PC-9 (cell line): ENCODE measurements at regions not wholly inside any gene's neighbourhood (a gene's known extent, or its start where the extent isn't known, plus 50 kb on each side); places are given as distances from the start of the nearest gene placed in this dataset.

Source experiments
- BruUV-seq: library from RNA; stranded (reverse); fragments of 400-500 nt; replicated peaks from 2 replicates; lab custom pipeline; 2021; lab: Mats Ljungman, UMichigan
- CTCF ChIA-PET: fragments of 300-600 bp; sonication (Branson Sonifier 250); formaldehyde crosslinking; loops from one replicate; lab custom pipeline; 2022; ENCODE audit warnings: antibody characterized with exemption; lab: Charles Lee
- POLR2A ChIA-PET: fragments of 300-600 bp; sonication (Branson Sonifier 250); formaldehyde crosslinking; loops from one replicate; lab custom pipeline; 2022; ENCODE audit warnings: antibody characterized with exemption; ENCODE audit not compliant: unreplicated experiment; lab: Charles Lee
- DNase-seq, 2 experiments: peaks; one replicate each; pipeline versions ENCODE4 v3.0.0 to v3.0.0-alpha.2; 2015 to 2022; ENCODE audit warnings: mixed read lengths in 1 of 2
- H2AFZ ChIP-seq: fragments of 200-600 bp; sonication (generic); 2 replicates; pipeline ENCODE4 v1.8.1; 2017; ENCODE audit warnings: antibody characterized with exemption
- H3F3A ChIP-seq: fragments of 200-600 bp; sonication (generic); 2 replicates; pipeline ENCODE4 v1.8.1; 2017; ENCODE audit warnings: antibody characterized with exemption, mild to moderate bottlenecking, low read depth; ENCODE audit not compliant: insufficient read depth
- H3K27ac ChIP-seq: fragments of 200-600 bp; sonication (generic); 2 replicates; pipeline ENCODE4 v1.6.1; 2016; ENCODE audit warnings: mixed run types
- H3K27me3 ChIP-seq: fragments of 200-600 bp; sonication (generic); 2 replicates; pipeline ENCODE4 v1.6.1; 2016; ENCODE audit warnings: low read depth, mixed run types; ENCODE audit not compliant: insufficient read depth
- H3K36me3 ChIP-seq: fragments of 200-600 bp; sonication (generic); 2 replicates; pipeline ENCODE4 v1.6.1; 2016; ENCODE audit warnings: low read depth, mixed run types
- H3K4me1 ChIP-seq: fragments of 200-600 bp; sonication (generic); replicated peaks from 2 replicates; pipeline ENCODE4 v1.6.1; 2016; ENCODE audit warnings: mixed run types; ENCODE audit not compliant: insufficient read depth
- H3K4me2 ChIP-seq: fragments of 200-600 bp; sonication (generic); 2 replicates; pipeline ENCODE4 v1.6.1; 2017; ENCODE audit warnings: mixed run types
- H3K4me3 ChIP-seq: fragments of 200-600 bp; sonication (generic); 2 replicates; pipeline ENCODE4 v1.6.1; 2016; ENCODE audit warnings: mixed run types
- H3K79me2 ChIP-seq: fragments of 200-600 bp; sonication (generic); 2 replicates; pipeline ENCODE4 v1.6.1; 2017; ENCODE audit warnings: low read depth, mixed run types
- H3K9me2 ChIP-seq: fragments of 200-600 bp; sonication (generic); 2 replicates; pipeline ENCODE4 v1.8.1; 2017; ENCODE audit warnings: mild to moderate bottlenecking; ENCODE audit not compliant: insufficient read depth
- H3K9me3 ChIP-seq: fragments of 200-600 bp; sonication (generic); 2 replicates; pipeline ENCODE4 v1.8.1; 2016; ENCODE audit warnings: low read depth; ENCODE audit not compliant: insufficient read depth
- H4K20me1 ChIP-seq: fragments of 200-600 bp; sonication (generic); 2 replicates; pipeline ENCODE4 v1.8.1; 2017; ENCODE audit not compliant: insufficient read depth
- EZH2 ChIP-seq: fragments of 200-600 bp; sonication (generic); IDR thresholded peaks from 2 replicates; pipeline ENCODE4 v1.8.0; 2017; ENCODE audit warnings: antibody characterized with exemption, low read depth
- intact Hi-C: fragments of 100-400 bp; cut with micrococcal nuclease; formaldehyde crosslinking; loops from one replicate; pipeline ENCODE4 v1.10.0; 2022; ENCODE audit not compliant: unreplicated experiment
- TF ChIP-seq, protein P1 (sequence below): fragments of 200-600 bp; sonication (generic); conservative IDR thresholded peaks from 2 replicates; pipeline ENCODE4 v1.6.1; 2017; ENCODE audit warnings: mixed run types, antibody characterized with exemption, mild to moderate bottlenecking, moderate library complexity

DNA sequence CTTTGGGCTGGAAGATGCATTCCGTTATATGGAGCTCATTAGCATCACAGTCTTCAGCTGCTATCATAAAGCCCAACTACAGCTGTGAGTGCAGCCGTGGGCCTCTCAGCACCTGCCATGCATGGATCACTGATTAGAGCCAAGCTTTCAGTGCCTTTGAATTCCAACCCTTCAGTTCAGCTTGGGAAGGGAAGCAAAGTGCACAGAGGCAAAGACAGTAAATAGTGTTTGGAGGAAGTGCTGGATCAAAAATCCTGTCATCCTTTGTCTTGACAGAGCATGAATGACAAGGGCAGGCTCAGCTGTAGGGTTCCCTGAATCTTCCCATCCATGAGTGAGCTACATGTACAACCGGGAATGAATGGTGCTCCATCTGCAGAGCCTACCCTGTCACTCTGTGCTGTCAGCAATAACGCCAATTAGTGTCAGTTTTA lies 153.7 kb downstream of the DNAJB9 start:
- Histone ChIP-seq H3K4me2 (no peak overlapping the region), H2AFZ (no peak overlapping the region), H3F3A (no peaks in the 10 kb centered on the region), H3K79me2 (no peaks in the 10 kb centered on the region), H3K4me3 (no peak overlapping the region), H4K20me1 (no peaks in the 10 kb centered on the region), H3K36me3 (no peaks in the 10 kb centered on the region), H3K27me3 (no peaks in the 10 kb centered on the region), H3K9me2 (no peaks in the 10 kb centered on the region), H3K4me1 (no peaks in the 10 kb centered on the region), H3K27ac (no peak overlapping the region), H3K9me3 (no peaks in the 10 kb centered on the region)
- intact Hi-C loops: no loop called here
- no peak for DNase-seq
- POLR2A ChIA-PET: interaction anchor here (0.5 kb wide), 1 partner anchor 1437 kb away, joined by 3 read pairs; no protein-coding TSS in a partner anchor
- BruUV-seq: no TSS peak
- no peak for TF ChIP-seq EZH2
- TF ChIP-seq, protein P1, sequence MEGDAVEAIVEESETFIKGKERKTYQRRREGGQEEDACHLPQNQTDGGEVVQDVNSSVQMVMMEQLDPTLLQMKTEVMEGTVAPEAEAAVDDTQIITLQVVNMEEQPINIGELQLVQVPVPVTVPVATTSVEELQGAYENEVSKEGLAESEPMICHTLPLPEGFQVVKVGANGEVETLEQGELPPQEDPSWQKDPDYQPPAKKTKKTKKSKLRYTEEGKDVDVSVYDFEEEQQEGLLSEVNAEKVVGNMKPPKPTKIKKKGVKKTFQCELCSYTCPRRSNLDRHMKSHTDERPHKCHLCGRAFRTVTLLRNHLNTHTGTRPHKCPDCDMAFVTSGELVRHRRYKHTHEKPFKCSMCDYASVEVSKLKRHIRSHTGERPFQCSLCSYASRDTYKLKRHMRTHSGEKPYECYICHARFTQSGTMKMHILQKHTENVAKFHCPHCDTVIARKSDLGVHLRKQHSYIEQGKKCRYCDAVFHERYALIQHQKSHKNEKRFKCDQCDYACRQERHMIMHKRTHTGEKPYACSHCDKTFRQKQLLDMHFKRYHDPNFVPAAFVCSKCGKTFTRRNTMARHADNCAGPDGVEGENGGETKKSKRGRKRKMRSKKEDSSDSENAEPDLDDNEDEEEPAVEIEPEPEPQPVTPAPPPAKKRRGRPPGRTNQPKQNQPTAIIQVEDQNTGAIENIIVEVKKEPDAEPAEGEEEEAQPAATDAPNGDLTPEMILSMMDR: no peak
- CTCF ChIA-PET: no interaction called here

DNA sequence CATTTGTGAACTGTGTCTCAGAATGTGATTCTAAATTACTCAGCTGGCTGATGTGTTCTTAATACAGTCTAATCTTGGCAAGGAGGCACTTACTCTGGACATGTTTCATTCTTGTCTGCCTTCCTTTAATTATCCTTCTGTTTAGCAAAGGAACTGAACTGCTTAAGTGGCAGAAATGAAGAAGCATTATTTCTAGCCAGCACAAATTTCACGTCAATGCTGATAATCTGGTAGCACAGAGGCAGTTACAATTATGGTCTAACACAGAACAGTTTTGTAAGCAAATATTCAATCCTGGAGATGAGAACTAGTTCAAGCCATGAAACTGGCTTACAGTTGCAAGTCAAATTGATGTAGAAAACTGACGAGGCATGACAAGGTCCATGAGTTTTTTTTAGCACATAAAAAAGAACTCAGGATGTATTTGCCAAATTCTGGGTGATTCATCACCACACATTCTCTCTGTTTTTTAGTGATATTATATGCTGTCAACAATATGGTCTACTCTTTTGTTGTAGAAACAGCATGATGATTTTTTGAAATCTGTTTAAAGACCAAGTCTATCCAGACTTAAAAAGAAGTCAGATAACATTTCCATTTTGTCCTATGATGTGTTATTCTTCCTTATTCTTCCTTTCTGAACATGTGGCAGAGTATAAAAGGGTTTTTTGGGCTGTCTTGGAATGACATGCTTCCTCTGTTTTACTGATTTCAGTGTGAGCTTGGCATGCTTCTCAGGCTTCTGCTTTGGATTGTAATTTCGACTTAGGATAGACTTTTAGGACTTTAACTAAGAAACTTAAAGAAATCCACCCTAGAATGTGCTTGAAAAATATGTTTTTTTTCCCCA lies 154.8 kb downstream of the DNAJB9 start:
- BruUV-seq: no TSS peak

DNA sequence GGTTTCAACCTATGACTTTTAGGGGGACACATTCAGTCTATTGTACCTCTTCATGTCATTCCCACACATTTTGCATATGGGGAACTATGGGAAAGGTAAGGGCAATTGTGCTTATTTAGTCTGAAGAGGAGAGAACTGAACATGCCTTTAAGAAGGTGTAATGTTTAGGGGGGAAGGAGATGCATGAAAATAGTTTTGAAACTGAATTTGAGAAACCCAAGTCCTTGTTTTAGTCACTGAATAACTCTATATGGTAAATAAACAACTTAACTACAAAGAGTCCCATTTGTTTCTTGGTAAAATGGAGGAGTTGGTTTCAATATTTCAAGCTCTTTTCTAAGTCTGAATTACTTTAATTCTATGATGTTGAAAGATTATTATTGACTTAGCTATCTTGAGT lies 166.1 kb downstream of the DNAJB9 start:
- no peaks in the 10 kb centered on the region for H3K79me2 ChIP-seq
- no peaks in the 10 kb centered on the region for H3K4me1 ChIP-seq
- no TSS peak for BruUV-seq
- H2AFZ ChIP-seq: no peak overlapping the region
- no peak overlapping the region for H3K27ac ChIP-seq
- ChIA-PET CTCF (no interaction called here), POLR2A (no interaction called here)
- TF ChIP-seq, protein P1: no peak
- no peak for TF ChIP-seq EZH2
- H3K9me2 ChIP-seq: peaks cover 7% of the 10 kb centered on the region; the same call in 1 of the 2 replicates
- H3K27me3 ChIP-seq: peaks cover 21% of the 10 kb centered on the region
- no peaks in the 10 kb centered on the region for H3K9me3 ChIP-seq
- intact Hi-C loops: no loop called here
- H3K36me3 ChIP-seq: no peaks in the 10 kb centered on the region
- no peak for DNase-seq
- H3K4me3 ChIP-seq: no peak overlapping the region
- no peak overlapping the region for H3K4me2 ChIP-seq
- H3F3A ChIP-seq: no peaks in the 10 kb centered on the region
- no peaks in the 10 kb centered on the region for H4K20me1 ChIP-seq

More for the DNA sequence above, 154.8 kb downstream of the DNAJB9 start:
- H3K27ac ChIP-seq: no peak overlapping the region
- POLR2A ChIA-PET: no interaction called here
- H3K9me2 ChIP-seq: no peaks in the 10 kb centered on the region
- no peak for TF ChIP-seq EZH2
- TF ChIP-seq, protein P1: no peak
- no peaks in the 10 kb centered on the region for H3K79me2 ChIP-seq
- CTCF ChIA-PET: no interaction called here
- H3K4me1 ChIP-seq: no peaks in the 10 kb centered on the region
- no peaks in the 10 kb centered on the region for H3K9me3 ChIP-seq
- no peaks in the 10 kb centered on the region for H3K27me3 ChIP-seq
- H3F3A ChIP-seq: no peaks in the 10 kb centered on the region
- H3K4me2 ChIP-seq: no peak overlapping the region
- no peaks in the 10 kb centered on the region for H3K36me3 ChIP-seq
- H3K4me3 ChIP-seq: no peak overlapping the region
- no peak for DNase-seq
- intact Hi-C loops: no loop called here
- no peaks in the 10 kb centered on the region for H4K20me1 ChIP-seq
- H2AFZ ChIP-seq: no peak overlapping the region
